GM12865 (cell line): ENCODE measurements at regions not wholly inside any gene's neighbourhood (a gene's known extent, or its start where the extent isn't known, plus 50 kb on each side); places are given as distances from the start of the nearest gene placed in this dataset.

Experiments
- DNase-seq: peaks from one replicate; pipeline ENCODE4 v3.0.0; 2010; ENCODE audit warnings: low read depth
- H3K4me3 ChIP-seq: 2 replicates; pipeline ENCODE4 v1.5.1; 2011; ENCODE audit warnings: mild to moderate bottlenecking, low read depth, low read length, control low read depth
- TF ChIP-seq, protein P1 (sequence below): IDR thresholded peaks from 2 replicates; pipeline ENCODE4 v1.5.1; 2011; ENCODE audit warnings: low read length, control low read depth, low read depth, inconsistent platforms; ENCODE audit not compliant: insufficient read depth; ENCODE audit errors: missing control alignments

DNA sequence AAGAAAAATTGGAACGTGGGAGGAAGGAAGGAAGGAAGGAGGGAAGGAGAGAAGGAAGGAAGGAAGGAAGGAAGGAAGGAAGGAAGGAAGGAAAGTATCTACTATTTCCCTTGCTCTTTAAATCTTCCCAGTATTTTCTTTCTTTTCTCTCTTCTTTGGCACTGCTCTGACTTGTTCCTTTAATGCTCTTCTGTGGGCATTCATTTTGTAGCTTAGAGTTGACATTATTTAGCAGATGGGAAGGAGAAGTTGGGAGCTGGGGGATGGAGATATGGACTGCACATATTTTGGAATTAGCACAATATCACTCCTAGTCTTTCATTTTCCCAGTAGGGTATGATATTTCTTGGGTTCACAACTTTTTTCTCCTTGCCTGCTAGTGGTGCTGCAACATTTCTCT, 152.2 kb downstream of the TFAP2B start:
- no peak overlapping the region for H3K4me3 ChIP-seq
- no peak for DNase-seq
- TF ChIP-seq, protein P1, sequence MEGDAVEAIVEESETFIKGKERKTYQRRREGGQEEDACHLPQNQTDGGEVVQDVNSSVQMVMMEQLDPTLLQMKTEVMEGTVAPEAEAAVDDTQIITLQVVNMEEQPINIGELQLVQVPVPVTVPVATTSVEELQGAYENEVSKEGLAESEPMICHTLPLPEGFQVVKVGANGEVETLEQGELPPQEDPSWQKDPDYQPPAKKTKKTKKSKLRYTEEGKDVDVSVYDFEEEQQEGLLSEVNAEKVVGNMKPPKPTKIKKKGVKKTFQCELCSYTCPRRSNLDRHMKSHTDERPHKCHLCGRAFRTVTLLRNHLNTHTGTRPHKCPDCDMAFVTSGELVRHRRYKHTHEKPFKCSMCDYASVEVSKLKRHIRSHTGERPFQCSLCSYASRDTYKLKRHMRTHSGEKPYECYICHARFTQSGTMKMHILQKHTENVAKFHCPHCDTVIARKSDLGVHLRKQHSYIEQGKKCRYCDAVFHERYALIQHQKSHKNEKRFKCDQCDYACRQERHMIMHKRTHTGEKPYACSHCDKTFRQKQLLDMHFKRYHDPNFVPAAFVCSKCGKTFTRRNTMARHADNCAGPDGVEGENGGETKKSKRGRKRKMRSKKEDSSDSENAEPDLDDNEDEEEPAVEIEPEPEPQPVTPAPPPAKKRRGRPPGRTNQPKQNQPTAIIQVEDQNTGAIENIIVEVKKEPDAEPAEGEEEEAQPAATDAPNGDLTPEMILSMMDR = no peak

DNA sequence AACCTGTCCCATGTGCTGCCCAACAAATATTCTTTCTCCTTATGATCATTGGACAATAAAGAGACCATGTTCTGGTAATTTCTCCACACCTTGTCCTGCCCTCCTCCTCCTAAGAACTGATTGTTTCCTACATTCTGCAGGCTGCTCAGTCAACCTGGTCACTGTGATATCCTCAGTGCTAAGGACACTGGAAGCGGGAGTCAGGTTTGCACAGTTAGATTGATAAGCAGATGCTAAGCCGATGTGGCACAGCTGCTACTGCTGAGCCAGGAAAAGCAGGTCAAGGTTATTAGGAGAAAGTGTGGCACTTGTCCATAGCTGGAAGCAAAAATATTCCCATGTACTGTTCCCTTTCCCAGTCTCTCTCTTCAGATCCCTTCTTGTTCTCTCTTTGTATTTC, 154.8 kb downstream of the TFAP2B start:
- TF ChIP-seq, protein P1 = no peak
- no peak for DNase-seq
- H3K4me3 ChIP-seq = no peak overlapping the region

DNA sequence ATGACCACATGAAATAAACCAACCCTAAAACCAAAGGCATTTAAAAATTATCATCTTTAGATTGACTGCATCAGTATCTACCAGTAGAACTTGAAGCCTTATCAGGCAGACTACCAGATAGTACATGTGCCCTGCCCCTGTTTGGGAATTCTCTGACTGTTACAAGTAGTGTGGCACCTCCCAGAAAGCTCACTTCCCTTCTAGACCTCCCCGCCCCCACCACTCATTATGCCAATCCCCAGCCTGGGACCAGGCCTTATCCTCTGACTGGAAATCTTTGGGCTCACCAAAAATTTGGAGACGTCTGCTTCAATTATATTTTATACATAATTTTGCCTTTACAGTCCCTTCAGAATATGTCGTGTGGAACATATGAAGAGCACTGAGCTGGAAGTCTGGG, 155.6 kb downstream of the TFAP2B start:
- TF ChIP-seq, protein P1 = no peak
- H3K4me3 ChIP-seq = no peak overlapping the region
- DNase-seq = no peak

DNA sequence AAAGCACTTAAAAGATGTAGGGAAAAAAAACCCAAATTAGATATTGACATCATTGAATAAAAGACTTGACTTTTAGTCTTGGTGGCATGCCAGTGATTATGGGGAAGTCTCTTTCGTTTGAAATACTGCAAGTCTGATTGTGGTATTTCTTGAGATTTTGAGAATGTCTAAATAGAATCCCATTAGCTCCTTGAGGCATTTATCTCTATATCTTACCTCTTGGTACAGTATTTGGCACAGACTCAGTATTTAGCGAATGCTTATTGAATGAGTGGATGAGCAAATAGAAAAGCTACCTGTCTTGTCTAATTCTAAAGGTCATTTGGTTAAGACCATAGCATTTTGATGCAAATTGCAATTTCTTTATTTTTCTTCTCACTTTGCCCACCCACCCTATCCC, 156.5 kb downstream of the TFAP2B start:
- DNase-seq = no peak
- no peak overlapping the region for H3K4me3 ChIP-seq
- TF ChIP-seq, protein P1 = no peak

DNA sequence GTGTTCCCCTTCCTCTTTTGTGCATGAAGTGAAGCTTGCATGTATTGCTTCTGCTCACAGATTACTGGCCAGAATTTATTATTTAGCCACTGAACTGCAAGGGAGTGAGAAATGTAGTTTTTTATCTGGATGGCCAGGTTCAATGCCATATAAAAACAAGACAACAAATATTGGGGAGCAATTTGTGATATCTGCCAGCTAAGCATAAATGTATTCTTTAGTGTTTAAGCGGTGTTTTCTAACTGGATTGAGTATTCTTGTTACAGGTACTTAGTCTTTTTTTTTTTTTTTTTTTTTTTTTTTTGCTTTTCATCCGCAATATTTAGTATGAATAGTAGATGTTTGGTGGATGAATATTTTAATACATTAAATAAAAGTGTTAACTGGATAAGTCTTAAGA, 158.2 kb downstream of the TFAP2B start:
- TF ChIP-seq, protein P1 = no peak
- no peak overlapping the region for H3K4me3 ChIP-seq
- DNase-seq = no peak

DNA sequence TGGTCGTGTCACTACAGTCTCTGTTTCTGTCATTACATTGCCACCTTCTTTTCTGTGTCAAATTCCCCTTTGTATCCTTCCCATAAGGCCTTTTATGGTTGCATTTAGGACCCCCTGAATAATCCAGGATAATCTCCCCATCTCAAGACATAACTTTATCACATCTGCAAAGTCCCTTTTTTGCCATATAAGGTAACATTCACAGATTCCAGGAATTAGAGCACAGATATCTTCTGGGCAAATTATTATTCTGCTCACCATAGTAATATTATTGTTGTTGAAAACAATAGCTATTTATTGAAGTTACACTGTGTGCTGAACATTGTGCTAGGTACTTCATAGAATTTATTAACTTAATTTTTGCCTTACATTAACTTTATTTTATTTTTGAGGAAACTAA, 159.1 kb downstream of the TFAP2B start:
- H3K4me3 ChIP-seq = no peak overlapping the region
- TF ChIP-seq, protein P1 = no peak
- DNase-seq = no peak

DNA sequence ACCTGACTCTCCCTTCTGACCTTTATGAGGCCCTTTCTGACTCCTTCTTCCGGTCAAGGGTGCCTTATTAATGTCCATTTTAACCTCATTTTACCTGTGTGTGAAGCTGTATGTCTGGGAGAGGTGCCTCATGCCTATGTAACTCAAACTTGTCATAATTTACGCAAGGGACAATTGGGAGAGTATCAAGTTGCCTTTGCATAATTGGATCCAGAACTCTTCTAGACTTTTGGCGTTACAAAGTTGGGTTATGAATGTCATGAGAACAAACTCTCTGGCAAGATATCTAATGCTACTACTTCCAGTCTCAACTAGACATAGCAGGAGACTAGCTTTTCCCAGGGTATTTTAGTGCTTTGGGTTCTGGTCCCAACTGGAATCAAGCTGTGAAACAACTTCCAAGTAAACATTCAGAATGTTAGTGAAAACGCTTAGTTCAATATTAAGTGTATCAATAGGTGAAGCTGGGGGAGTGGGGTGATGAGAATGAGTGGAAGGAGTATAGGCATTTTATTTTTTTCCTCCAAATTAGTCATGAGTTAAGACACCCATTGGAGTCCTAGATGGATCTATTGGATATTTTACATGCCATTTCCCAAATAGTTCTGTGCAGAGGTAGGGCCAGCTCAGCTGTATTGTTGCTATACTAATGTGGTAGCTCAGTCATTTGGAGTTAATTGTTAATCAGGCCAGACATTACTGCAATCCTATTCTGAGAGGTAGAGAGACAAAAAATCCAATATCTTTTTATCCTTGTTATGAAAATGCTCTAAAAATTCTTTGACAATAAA, 159.9 kb downstream of the TFAP2B start:
- TF ChIP-seq, protein P1 = no peak
- DNase-seq = no peak

More for the DNA sequence above, 159.9 kb downstream of the TFAP2B start:
- no peak overlapping the region for H3K4me3 ChIP-seq
